ENCODE measurements at regions not wholly inside any gene's neighbourhood (a gene's known extent, or its start where the extent isn't known, plus 50 kb on each side); places are given as distances from the start of the nearest gene placed in this dataset.

- TF ChIP-seq POLR2AphosphoS5 (IDR thresholded peaks at IDR 0.05; ENCODE audit: low read depth, low read length) (no peak), REST (IDR thresholded peaks at IDR 0.05; ENCODE audit: insufficient read depth in 1 of 2, low read depth in 2 of 2, low read length in 2 of 2) (no peak)
Observed at GRCh38 chr3:107907996-107908395, 182.8 kb downstream of the CD47 start.

Measured in PFSK-1 (cell line).